HG02588 (cell line): ENCODE measurements at regions not wholly inside any gene's neighbourhood (a gene's known extent, or its start where the extent isn't known, plus 50 kb on each side); places are given as distances from the start of the nearest gene placed in this dataset.
"Not testable (repeated sequence)": the region's sequence is repeated elsewhere in the genome, so short reads cannot be mapped to it uniquely, and the experiment has no call there.

Experiments
- ATAC-seq: cut with Tn5 transposase; IDR thresholded peaks from one replicate; pipeline ENCODE4 v1.9.1; 2021; ENCODE audit warnings: mild to moderate bottlenecking, moderate library complexity; ENCODE audit not compliant: unreplicated experiment

- no peak for ATAC-seq
These were observed 513.7 kb upstream of the PTGER4 start for GRCh38 chr5:40165789-40166728.

- no peak for ATAC-seq
These were observed 514.5 kb upstream of the PTGER4 start for GRCh38 chr5:40165106-40165788.

GRCh38 chr5:40160435-40160834 lies 519.3 kb upstream of the PTGER4 start:
- no peak for ATAC-seq

GRCh38 chr5:40154194-40154593 lies 525.5 kb upstream of the PTGER4 start:
- ATAC-seq: no peak

- ATAC-seq: no peak
These were observed 528.8 kb upstream of the PTGER4 start for GRCh38 chr5:40150896-40151295.

- no peak for ATAC-seq
These were observed 537.8 kb upstream of the PTGER4 start for GRCh38 chr5:40141896-40142295.

- no peak for ATAC-seq
These were observed 538.3 kb upstream of the PTGER4 start for GRCh38 chr5:40141418-40141817.

GRCh38 chr5:40137223-40137622 lies 542.5 kb upstream of the PTGER4 start:
- no peak for ATAC-seq

GRCh38 chr5:40134883-40135520 lies 544.7 kb upstream of the PTGER4 start:
- no peak for ATAC-seq

GRCh38 chr5:40124367-40124766 lies 555.3 kb upstream of the PTGER4 start:
- no peak for ATAC-seq

- no peak for ATAC-seq
These were observed 558.5 kb upstream of the PTGER4 start for GRCh38 chr5:40121236-40121635.

GRCh38 chr5:40112875-40113274 lies 566.8 kb upstream of the PTGER4 start:
- ATAC-seq: no peak

- ATAC-seq: not testable (repeated sequence)
These were observed 568.7 kb upstream of the PTGER4 start for GRCh38 chr5:40111036-40111435.

GRCh38 chr5:40108764-40109390 lies 570.8 kb upstream of the PTGER4 start:
- not testable (repeated sequence) for ATAC-seq

- ATAC-seq: not testable (repeated sequence)
These were observed 571.9 kb upstream of the PTGER4 start for GRCh38 chr5:40107786-40108185.

- ATAC-seq: no peak
These were observed 572.9 kb upstream of the PTGER4 start for GRCh38 chr5:40106847-40107246.

- ATAC-seq: no peak
These were observed 581.4 kb upstream of the PTGER4 start for GRCh38 chr5:40098313-40098712.

- ATAC-seq: no peak
These were observed 586.2 kb upstream of the PTGER4 start for GRCh38 chr5:40093550-40093949.

GRCh38 chr5:40089269-40089668 lies 590.4 kb upstream of the PTGER4 start:
- ATAC-seq: no peak

- ATAC-seq: no peak
These were observed 595.1 kb upstream of the PTGER4 start for GRCh38 chr5:40084614-40085013.

GRCh38 chr5:40082313-40082712 lies 597.4 kb upstream of the PTGER4 start:
- no peak for ATAC-seq
